GM19351 (cell line): ENCODE measurements at regions not wholly inside any gene's neighbourhood (a gene's known extent, or its start where the extent isn't known, plus 50 kb on each side); places are given as distances from the start of the nearest gene placed in this dataset.

Experiments
- ATAC-seq: cut with Tn5 transposase; IDR thresholded peaks from one replicate; pipeline ENCODE4 v1.9.1; 2021; ENCODE audit warnings: mild to moderate bottlenecking, moderate library complexity; ENCODE audit not compliant: unreplicated experiment

- no peak for ATAC-seq
Observed at GRCh38 chrX:46306103-46306502, 239.1 kb downstream of the ZNF674 start.

- no peak for ATAC-seq
Observed at GRCh38 chrX:46305431-46305830, 239.8 kb downstream of the ZNF674 start.

GRCh38 chrX:46301903-46302302 is 243.3 kb downstream of the ZNF674 start:
- ATAC-seq, result no peak

DNA sequence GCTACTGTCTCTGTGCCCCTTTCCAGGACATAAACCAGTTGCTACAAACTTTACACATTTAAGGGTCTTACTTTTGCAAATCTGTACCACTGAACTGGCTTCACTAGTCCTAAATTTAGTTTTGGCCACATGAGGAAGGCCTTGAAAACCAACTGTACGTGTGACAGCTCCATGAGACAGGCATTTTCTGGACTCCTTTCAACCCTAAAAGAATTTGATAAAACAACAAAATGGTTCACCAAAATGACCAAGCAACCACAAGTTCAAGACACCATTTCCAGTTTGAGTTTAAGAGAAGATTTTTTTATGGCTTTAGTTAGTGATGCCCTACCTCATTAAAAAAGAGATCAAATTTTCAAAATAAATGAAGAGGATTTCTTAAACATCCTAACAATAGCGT is 246.4 kb downstream of the ZNF674 start:
- no peak for ATAC-seq

DNA sequence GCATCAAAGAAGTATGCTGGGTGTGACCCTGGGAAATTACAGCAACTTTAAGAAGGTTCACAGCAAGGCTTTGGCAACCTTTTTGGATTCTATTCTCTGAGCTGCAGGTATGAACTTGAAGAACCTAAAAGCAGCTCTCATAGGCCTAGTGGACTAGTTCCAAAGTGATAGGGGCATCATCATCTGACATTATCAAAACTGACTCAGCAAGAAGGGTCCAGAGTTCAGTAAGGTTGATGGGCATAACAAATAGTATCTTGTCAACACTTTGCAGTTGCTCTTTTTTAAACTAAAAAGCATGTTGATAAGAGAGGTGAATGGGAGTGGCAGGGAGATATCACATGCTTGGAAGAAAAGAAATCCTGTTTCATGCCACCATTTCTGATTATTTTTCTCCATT is 249.3 kb downstream of the ZNF674 start:
- ATAC-seq, result no peak

DNA sequence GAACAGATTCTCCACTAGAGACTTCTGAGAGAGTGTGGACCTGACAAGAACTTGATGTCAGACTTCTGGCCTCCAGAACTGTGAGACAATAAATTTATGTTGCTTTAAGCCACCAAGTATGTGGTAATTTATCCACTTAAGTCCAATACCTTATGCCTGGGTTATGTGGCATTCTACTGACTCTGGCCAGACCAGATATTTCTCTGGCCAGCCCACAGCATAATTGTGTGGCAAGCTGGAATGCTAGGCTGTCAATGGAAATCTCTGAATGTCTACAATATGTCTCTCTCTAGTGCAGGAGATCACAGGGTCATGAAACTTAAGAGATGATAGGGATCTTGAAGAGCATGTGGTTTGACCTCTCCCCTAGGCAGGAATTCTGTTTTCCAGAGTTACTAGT is 251.0 kb downstream of the ZNF674 start:
- ATAC-seq, result no peak

- ATAC-seq, result no peak
Observed at GRCh38 chrX:46279925-46280313, 265.3 kb downstream of the ZNF674 start.

- peak; percentile 45 for ATAC-seq
Observed at GRCh38 chrX:46279214-46279924, 265.9 kb downstream of the ZNF674 start.

GRCh38 chrX:46278572-46278971 is 266.6 kb downstream of the ZNF674 start:
- ATAC-seq, result no peak

GRCh38 chrX:46268412-46268811 is 276.8 kb downstream of the ZNF674 start:
- no peak for ATAC-seq

- no peak for ATAC-seq
Observed at GRCh38 chrX:46263494-46263893, 281.7 kb downstream of the ZNF674 start.

GRCh38 chrX:46262304-46262703 is 282.9 kb downstream of the ZNF674 start:
- no peak for ATAC-seq

DNA sequence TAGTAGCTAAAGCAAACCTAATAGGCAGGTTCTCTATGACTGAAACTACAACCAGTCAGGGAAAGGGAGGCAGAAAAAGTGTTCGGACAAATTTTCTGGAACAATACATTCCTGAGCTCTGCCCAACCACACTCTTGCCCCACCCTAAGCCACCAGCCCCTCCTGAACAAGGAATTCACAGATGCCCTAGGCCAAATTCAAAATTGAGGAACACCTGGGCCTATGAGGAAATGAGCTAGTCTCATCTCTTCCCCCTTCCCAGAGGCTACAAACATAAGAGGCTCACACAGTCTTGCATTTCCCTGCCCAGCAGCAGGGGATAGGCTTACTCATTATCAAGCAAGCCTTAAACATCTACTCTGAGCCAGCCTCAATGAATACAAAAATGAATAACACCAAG is 284.7 kb downstream of the ZNF674 start:
- ATAC-seq, result no peak

- ATAC-seq, result no peak
Observed at GRCh38 chrX:46258356-46258755, 286.9 kb downstream of the ZNF674 start.

- ATAC-seq, result no peak
Observed at GRCh38 chrX:46257451-46257879, 287.8 kb downstream of the ZNF674 start.

GRCh38 chrX:46256875-46257274 is 288.3 kb downstream of the ZNF674 start:
- ATAC-seq, result no peak

DNA sequence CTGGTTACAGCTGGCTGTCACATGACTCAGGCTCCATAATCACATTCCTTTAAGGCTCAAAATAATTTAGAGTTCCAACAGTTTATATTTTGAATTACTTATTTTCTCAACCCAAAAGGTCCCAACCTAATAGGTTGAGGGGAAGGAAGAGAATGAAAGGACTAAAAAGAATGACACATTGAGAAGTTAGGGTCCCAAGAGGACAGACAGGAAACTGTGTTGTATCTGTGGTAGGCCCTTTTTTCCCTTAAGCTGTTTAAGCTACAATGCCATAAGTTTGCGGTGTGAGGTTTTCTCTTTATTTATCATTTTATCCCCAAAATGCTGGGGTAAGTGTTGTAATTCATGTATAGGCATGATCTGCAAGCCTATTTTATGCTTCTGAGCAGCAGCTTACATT is 290.2 kb downstream of the ZNF674 start:
- no peak for ATAC-seq

DNA sequence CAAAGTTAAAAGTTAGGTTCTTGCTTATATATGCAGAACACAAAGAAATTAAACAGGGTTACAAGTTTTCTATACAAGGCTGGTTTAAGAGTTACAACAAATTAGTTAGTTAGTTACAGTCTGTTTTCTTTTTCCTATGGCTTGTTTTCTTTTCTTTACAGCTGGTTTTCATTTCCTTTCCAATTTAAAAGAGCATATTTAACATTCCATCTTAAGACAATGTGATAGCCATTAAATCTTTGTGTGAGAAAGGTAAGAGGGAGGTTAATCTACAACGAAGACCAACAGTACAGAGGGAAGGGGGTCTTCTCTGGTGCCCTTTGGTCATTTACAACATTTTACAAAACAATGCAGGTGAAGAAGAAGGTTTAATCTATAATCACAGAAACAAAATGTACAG is 290.6 kb downstream of the ZNF674 start:
- ATAC-seq, result no peak

GRCh38 chrX:46251755-46252154 is 293.5 kb downstream of the ZNF674 start:
- no peak for ATAC-seq

GRCh38 chrX:46250151-46250550 is 295.1 kb downstream of the ZNF674 start:
- no peak for ATAC-seq

GRCh38 chrX:46247456-46247855 is 297.8 kb downstream of the ZNF674 start:
- no peak for ATAC-seq

DNA sequence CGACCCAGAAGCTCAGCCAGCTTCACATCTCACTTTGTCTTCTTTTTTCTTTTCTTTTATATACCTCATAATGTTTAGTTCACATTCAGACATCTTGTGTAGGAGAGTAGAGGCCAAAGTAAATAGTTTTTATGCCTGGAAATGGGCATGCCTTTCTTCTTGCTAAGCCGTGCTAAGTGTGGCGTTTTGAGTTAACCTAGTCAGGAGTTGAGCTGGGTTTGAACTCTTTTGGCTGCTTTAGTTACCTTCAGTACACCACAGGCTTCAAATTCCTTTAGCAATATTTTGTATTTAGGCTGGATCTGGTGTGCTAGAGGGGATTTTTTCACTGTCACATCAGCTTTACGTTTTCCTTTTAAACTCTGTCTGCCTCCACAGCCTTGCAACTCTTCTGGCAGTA is 300.8 kb downstream of the ZNF674 start:
- ATAC-seq, result no peak

- no peak for ATAC-seq
Observed at GRCh38 chrX:46236411-46236810, 308.8 kb downstream of the ZNF674 start.
